ENCODE measurements at regions not wholly inside any gene's neighbourhood (a gene's known extent, or its start where the extent isn't known, plus 50 kb on each side); places are given as distances from the start of the nearest gene placed in this dataset.

- Mint-ChIP-seq H3K36me3 (ENCODE audit: low read depth, unreplicated experiment) (peaks cover 5% of the 10 kb centered on the region), H3K4me3 (ENCODE audit: unreplicated experiment) (no peak overlapping the region), H3K27ac (ENCODE audit: unreplicated experiment) (no peak overlapping the region), H3K27me3 (ENCODE audit: unreplicated experiment) (no peaks in the 10 kb centered on the region), H3K4me1 (ENCODE audit: unreplicated experiment) (peaks cover 2% of the 10 kb centered on the region), H3K9me3 (ENCODE audit: unreplicated experiment) (peaks cover 4% of the 10 kb centered on the region)
- no peak for DNase-seq (ENCODE audit: low spot score)
- TF ChIP-seq CTCF (IDR thresholded peaks at IDR 0.05; ENCODE audit: unreplicated experiment), result no peak
Observed at GRCh38 chr1:213561870-213562269, 425.9 kb upstream of the PROX1 start.

- TF ChIP-seq CTCF (IDR thresholded peaks at IDR 0.05; ENCODE audit: unreplicated experiment), result peak; percentile 57
- Mint-ChIP-seq H3K36me3 (ENCODE audit: low read depth, unreplicated experiment) (peaks cover 5% of the 10 kb centered on the region), H3K27me3 (ENCODE audit: unreplicated experiment) (no peaks in the 10 kb centered on the region), H3K4me3 (ENCODE audit: unreplicated experiment) (no peak overlapping the region), H3K4me1 (ENCODE audit: unreplicated experiment) (no peaks in the 10 kb centered on the region), H3K9me3 (ENCODE audit: unreplicated experiment) (peaks cover 4% of the 10 kb centered on the region), H3K27ac (ENCODE audit: unreplicated experiment) (no peak overlapping the region)
- DNase-seq (ENCODE audit: low spot score), result peak; percentile 42
Observed at GRCh38 chr1:213564215-213564659, 423.5 kb upstream of the PROX1 start.

GRCh38 chr1:213568929-213569815, 418.6 kb upstream of the PROX1 start:
- TF ChIP-seq CTCF (IDR thresholded peaks at IDR 0.05; ENCODE audit: unreplicated experiment), result no peak
- H3K27me3 Mint-ChIP-seq (ENCODE audit: unreplicated experiment), result peaks cover 3% of the 10 kb centered on the region
- H3K4me1 Mint-ChIP-seq (ENCODE audit: unreplicated experiment), result peaks cover 17% of the 10 kb centered on the region
- no peak overlapping the region for H3K27ac Mint-ChIP-seq (ENCODE audit: unreplicated experiment)
- H3K9me3 Mint-ChIP-seq (ENCODE audit: unreplicated experiment), result no peaks in the 10 kb centered on the region
- H3K4me3 Mint-ChIP-seq (ENCODE audit: unreplicated experiment), result no peak overlapping the region
- H3K36me3 Mint-ChIP-seq (ENCODE audit: low read depth, unreplicated experiment), result no peaks in the 10 kb centered on the region
- DNase-seq (ENCODE audit: low spot score), result no peak

DNA sequence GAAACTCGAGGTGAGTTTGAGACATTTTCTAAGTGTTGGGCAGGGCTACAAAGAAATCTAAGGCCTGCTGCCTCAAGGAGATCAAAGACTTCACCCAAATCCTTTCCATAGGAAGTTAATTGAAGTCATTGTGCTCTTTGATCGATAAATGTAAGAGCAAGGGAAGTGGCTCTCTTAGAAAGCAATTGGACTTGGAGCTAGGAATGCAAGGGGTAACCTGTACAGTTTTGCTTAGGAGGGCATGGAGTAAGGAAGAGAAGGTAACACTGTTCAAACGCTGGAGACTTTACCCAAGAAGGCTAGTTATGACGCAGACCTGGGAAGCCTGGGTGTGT, 418.0 kb upstream of the PROX1 start:
- H3K4me1 Mint-ChIP-seq (ENCODE audit: unreplicated experiment), result peaks cover 17% of the 10 kb centered on the region

More for the DNA sequence above, 418.0 kb upstream of the PROX1 start:
- Mint-ChIP-seq H3K9me3 (ENCODE audit: unreplicated experiment) (no peaks in the 10 kb centered on the region), H3K27ac (ENCODE audit: unreplicated experiment) (no peak overlapping the region), H3K36me3 (ENCODE audit: low read depth, unreplicated experiment) (no peaks in the 10 kb centered on the region), H3K4me3 (ENCODE audit: unreplicated experiment) (no peak overlapping the region), H3K27me3 (ENCODE audit: unreplicated experiment) (peaks cover 3% of the 10 kb centered on the region)
- DNase-seq (ENCODE audit: low spot score), result no peak
- no peak for TF ChIP-seq CTCF (IDR thresholded peaks at IDR 0.05; ENCODE audit: unreplicated experiment)

All from endothelial cell (in vitro differentiated cells).